A549 (cell line): ENCODE measurements at regions not wholly inside any gene's neighbourhood (a gene's known extent, or its start where the extent isn't known, plus 50 kb on each side); places are given as distances from the start of the nearest gene placed in this dataset.

Source experiments
- CHD2 ChIP-seq: fragments of 150-350 bp; IDR thresholded peaks from 2 replicates; pipeline ENCODE4 v1.6.1; 2014; ENCODE audit warnings: low read length; ENCODE audit not compliant: partially characterized antibody
- JUN ChIP-seq, 2 experiments: fragments of >200 bp; sonication (Bioruptor Twin); formaldehyde crosslinking; IDR thresholded peaks; 2 replicates in 1 of 2; 3 replicates in 1 of 2; pipeline ENCODE4 v1.6.1; 2016 to 2017
- POLR2A ChIP-seq: IDR thresholded peaks from 2 replicates; pipeline ENCODE4 v1.6.1; 2012; ENCODE audit warnings: mild to moderate bottlenecking, low read length
- TP53 ChIP-seq: fragments of 250-450 bp; sonication (Bioruptor Pico); IDR thresholded peaks from 2 replicates; pipeline ENCODE4 v1.5.0; 2021; ENCODE audit warnings: mild to moderate bottlenecking, moderate library complexity
- ZNF302 ChIP-seq: fragments of 250-450 bp; sonication (Bioruptor Pico); IDR thresholded peaks from 2 replicates; pipeline ENCODE4 v1.9.0; 2021; ENCODE audit warnings: inconsistent platforms, mild to moderate bottlenecking, moderate library complexity
- TF ChIP-seq, protein P1 (sequence below): fragments of >200 bp; sonication (Bioruptor Twin); formaldehyde crosslinking; IDR thresholded peaks from 3 replicates; pipeline ENCODE4 v1.5.1; 2016
- TF ChIP-seq, protein P2 (sequence below): fragments of 200-600 bp; sonication (generic); IDR thresholded peaks from 2 replicates; pipeline ENCODE4 v1.6.1; 2016; ENCODE audit warnings: antibody characterized with exemption, mild to moderate bottlenecking, moderate library complexity

DNA sequence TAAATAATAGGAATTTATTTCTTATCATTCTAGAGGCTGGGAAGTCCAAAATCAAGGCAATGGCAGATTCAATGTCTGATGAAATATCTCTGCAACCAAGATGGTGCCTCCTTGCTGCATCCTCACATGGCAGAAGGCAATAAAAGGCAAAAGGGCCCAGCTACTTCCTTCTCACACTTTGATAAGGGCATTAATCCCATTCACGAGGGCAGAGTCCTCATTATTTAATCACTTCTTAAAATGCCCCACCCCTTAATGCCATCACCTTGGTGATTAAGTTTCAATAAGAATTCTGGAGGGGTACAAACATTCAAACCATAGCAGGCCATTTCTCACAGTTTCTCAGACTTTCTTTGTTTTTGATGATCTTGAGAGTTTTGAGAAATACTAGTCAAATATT lies 145.8 kb upstream of the TSHZ2 start:
- TF ChIP-seq, protein P1, sequence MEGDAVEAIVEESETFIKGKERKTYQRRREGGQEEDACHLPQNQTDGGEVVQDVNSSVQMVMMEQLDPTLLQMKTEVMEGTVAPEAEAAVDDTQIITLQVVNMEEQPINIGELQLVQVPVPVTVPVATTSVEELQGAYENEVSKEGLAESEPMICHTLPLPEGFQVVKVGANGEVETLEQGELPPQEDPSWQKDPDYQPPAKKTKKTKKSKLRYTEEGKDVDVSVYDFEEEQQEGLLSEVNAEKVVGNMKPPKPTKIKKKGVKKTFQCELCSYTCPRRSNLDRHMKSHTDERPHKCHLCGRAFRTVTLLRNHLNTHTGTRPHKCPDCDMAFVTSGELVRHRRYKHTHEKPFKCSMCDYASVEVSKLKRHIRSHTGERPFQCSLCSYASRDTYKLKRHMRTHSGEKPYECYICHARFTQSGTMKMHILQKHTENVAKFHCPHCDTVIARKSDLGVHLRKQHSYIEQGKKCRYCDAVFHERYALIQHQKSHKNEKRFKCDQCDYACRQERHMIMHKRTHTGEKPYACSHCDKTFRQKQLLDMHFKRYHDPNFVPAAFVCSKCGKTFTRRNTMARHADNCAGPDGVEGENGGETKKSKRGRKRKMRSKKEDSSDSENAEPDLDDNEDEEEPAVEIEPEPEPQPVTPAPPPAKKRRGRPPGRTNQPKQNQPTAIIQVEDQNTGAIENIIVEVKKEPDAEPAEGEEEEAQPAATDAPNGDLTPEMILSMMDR, result no peak
- TF ChIP-seq JUN (IDR thresholded peaks at IDR 0.05) (no peak), CHD2 (no peak), POLR2A (no peak), TP53 (no peak), ZNF302 (no peak)
- TF ChIP-seq, protein P2, sequence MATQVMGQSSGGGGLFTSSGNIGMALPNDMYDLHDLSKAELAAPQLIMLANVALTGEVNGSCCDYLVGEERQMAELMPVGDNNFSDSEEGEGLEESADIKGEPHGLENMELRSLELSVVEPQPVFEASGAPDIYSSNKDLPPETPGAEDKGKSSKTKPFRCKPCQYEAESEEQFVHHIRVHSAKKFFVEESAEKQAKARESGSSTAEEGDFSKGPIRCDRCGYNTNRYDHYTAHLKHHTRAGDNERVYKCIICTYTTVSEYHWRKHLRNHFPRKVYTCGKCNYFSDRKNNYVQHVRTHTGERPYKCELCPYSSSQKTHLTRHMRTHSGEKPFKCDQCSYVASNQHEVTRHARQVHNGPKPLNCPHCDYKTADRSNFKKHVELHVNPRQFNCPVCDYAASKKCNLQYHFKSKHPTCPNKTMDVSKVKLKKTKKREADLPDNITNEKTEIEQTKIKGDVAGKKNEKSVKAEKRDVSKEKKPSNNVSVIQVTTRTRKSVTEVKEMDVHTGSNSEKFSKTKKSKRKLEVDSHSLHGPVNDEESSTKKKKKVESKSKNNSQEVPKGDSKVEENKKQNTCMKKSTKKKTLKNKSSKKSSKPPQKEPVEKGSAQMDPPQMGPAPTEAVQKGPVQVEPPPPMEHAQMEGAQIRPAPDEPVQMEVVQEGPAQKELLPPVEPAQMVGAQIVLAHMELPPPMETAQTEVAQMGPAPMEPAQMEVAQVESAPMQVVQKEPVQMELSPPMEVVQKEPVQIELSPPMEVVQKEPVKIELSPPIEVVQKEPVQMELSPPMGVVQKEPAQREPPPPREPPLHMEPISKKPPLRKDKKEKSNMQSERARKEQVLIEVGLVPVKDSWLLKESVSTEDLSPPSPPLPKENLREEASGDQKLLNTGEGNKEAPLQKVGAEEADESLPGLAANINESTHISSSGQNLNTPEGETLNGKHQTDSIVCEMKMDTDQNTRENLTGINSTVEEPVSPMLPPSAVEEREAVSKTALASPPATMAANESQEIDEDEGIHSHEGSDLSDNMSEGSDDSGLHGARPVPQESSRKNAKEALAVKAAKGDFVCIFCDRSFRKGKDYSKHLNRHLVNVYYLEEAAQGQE, result no peak
